ENCODE measurements at regions not wholly inside any gene's neighbourhood (a gene's known extent, or its start where the extent isn't known, plus 50 kb on each side); places are given as distances from the start of the nearest gene placed in this dataset.
"Not testable (repeated sequence)": the region's sequence is repeated elsewhere in the genome, so short reads cannot be mapped to it uniquely, and the experiment has no call there.

GRCh38 chr1:220475608-220476007, 52.3 kb upstream of the MARK1 start:
- H3K9ac ChIP-seq (ENCODE audit: low read length); H3K79me2 ChIP-seq (replicated peaks; ENCODE audit: insufficient read depth, low read length); H2AFZ ChIP-seq (ENCODE audit: low read depth, low read length); H4K20me1 ChIP-seq (ENCODE audit: insufficient read depth); H3K4me3 ChIP-seq (ENCODE audit: low read length); H3K9me3 ChIP-seq (ENCODE audit: low read length); H3K9me2 ChIP-seq (ENCODE audit: insufficient read depth, low read length); H3K36me3 ChIP-seq (ENCODE audit: insufficient read depth, low read length); H3K4me2 ChIP-seq (ENCODE audit: low read length); H3K27ac ChIP-seq (ENCODE audit: low read length); H3K27me3 ChIP-seq (ENCODE audit: insufficient read depth, low read depth, low read length); H3F3A ChIP-seq (ENCODE audit: insufficient read depth, low read length, poor library complexity, severe bottlenecking): not testable (repeated sequence)

GRCh38 chr1:220475141-220475540, 52.8 kb upstream of the MARK1 start:
- not testable (repeated sequence) for H3K9me3 ChIP-seq (ENCODE audit: low read length); H2AFZ ChIP-seq (ENCODE audit: low read depth, low read length); H4K20me1 ChIP-seq (ENCODE audit: insufficient read depth); H3K79me2 ChIP-seq (replicated peaks; ENCODE audit: insufficient read depth, low read length); H3K9ac ChIP-seq (ENCODE audit: low read length); H3K27me3 ChIP-seq (ENCODE audit: insufficient read depth, low read depth, low read length); H3K4me2 ChIP-seq (ENCODE audit: low read length); H3K27ac ChIP-seq (ENCODE audit: low read length); H3K36me3 ChIP-seq (ENCODE audit: insufficient read depth, low read length); H3K4me3 ChIP-seq (ENCODE audit: low read length); H3F3A ChIP-seq (ENCODE audit: insufficient read depth, low read length, poor library complexity, severe bottlenecking); H3K9me2 ChIP-seq (ENCODE audit: insufficient read depth, low read length)

GRCh38 chr1:220473440-220473839, 54.5 kb upstream of the MARK1 start:
- no peaks in the 10 kb centered on the region for H3K79me2 ChIP-seq (replicated peaks; ENCODE audit: insufficient read depth, low read length)
- no peak overlapping the region for H3K4me3 ChIP-seq (ENCODE audit: low read length)
- no peaks in the 10 kb centered on the region for H3K9me2 ChIP-seq (ENCODE audit: insufficient read depth, low read length)
- H3K9me3 ChIP-seq (ENCODE audit: low read length) = peaks cover 5% of the 10 kb centered on the region
- no peak for TF ChIP-seq SMC3 (conservative IDR thresholded peaks at IDR 0.05; ENCODE audit: poor library complexity)
- TF ChIP-seq RAD21 (conservative IDR thresholded peaks at IDR 0.05) = no peak
- no peak for TF ChIP-seq REST (IDR thresholded peaks at IDR 0.05; ENCODE audit: borderline replicate concordance)
- TF ChIP-seq EP300 (conservative IDR thresholded peaks at IDR 0.05; ENCODE audit: poor library complexity, severe bottlenecking) = no peak
- no peak for TF ChIP-seq POLR2AphosphoS5 (IDR thresholded peaks at IDR 0.05)
- no peak for TF ChIP-seq TAF1 (IDR thresholded peaks at IDR 0.05; ENCODE audit: low read depth)
- no peak for TF ChIP-seq CTCF (IDR thresholded peaks at IDR 0.05; ENCODE audit: poor library complexity, severe bottlenecking)
- no peak for TF ChIP-seq MXI1 (conservative IDR thresholded peaks at IDR 0.05; ENCODE audit: poor library complexity, severe bottlenecking)
- TF ChIP-seq EZH2 (IDR thresholded peaks at IDR 0.05; ENCODE audit: borderline replicate concordance, insufficient read depth, low read length, poor library complexity, severe bottlenecking) = no peak
- H2AFZ ChIP-seq (ENCODE audit: low read depth, low read length) = no peak overlapping the region
- H3K27me3 ChIP-seq (ENCODE audit: insufficient read depth, low read depth, low read length) = no peaks in the 10 kb centered on the region
- no peak overlapping the region for H3K27ac ChIP-seq (ENCODE audit: low read length)
- H3K9ac ChIP-seq (ENCODE audit: low read length) = no peak overlapping the region
- no peaks in the 10 kb centered on the region for H3K36me3 ChIP-seq (ENCODE audit: insufficient read depth, low read length)
- H3K4me2 ChIP-seq (ENCODE audit: low read length) = no peak overlapping the region
- no peaks in the 10 kb centered on the region for H4K20me1 ChIP-seq (ENCODE audit: insufficient read depth)
- no peaks in the 10 kb centered on the region for H3F3A ChIP-seq (ENCODE audit: insufficient read depth, low read length, poor library complexity, severe bottlenecking)
